H9 (cell line): ENCODE measurements at regions not wholly inside any gene's neighbourhood (a gene's known extent, or its start where the extent isn't known, plus 50 kb on each side); places are given as distances from the start of the nearest gene placed in this dataset.

Source experiments
- DNase-seq: peaks from one replicate; pipeline ENCODE4 v3.0.0-alpha.2; 2017
- H2AFZ ChIP-seq: one replicate; pipeline ENCODE4 v1.6.1; 2013; ENCODE audit warnings: mild to moderate bottlenecking, low read length, control low read depth, moderate library complexity
- H2AK5ac ChIP-seq: 2 replicates; pipeline ENCODE4 v1.6.1; 2013; ENCODE audit warnings: low read length, control low read depth, mixed read lengths; ENCODE audit not compliant: insufficient read length
- H2BK120ac ChIP-seq: one replicate; pipeline ENCODE4 v1.6.1; 2013; ENCODE audit warnings: low read depth, mild to moderate bottlenecking, low read length, control low read depth, inconsistent platforms; ENCODE audit not compliant: poor library complexity, severe bottlenecking
- H2BK12ac ChIP-seq: 2 replicates; pipeline ENCODE4 v1.6.1; 2013; ENCODE audit warnings: low read length, control low read depth, mixed read lengths, low read depth; ENCODE audit not compliant: insufficient read length
- H2BK15ac ChIP-seq: 2 replicates; pipeline ENCODE4 v1.6.1; 2013; ENCODE audit warnings: low read depth, low read length, control low read depth
- H2BK20ac ChIP-seq: one replicate; pipeline ENCODE4 v1.6.1; 2013; ENCODE audit warnings: low read depth, mild to moderate bottlenecking, low read length, control low read depth, inconsistent platforms; ENCODE audit not compliant: poor library complexity, severe bottlenecking
- H2BK5ac ChIP-seq: 2 replicates; pipeline ENCODE4 v1.6.1; 2013; ENCODE audit warnings: low read length, control low read depth, mixed read lengths; ENCODE audit not compliant: insufficient read length
- H3K14ac ChIP-seq: 2 replicates; pipeline ENCODE4 v1.6.1; 2013; ENCODE audit warnings: low read length, control low read depth; ENCODE audit not compliant: insufficient read depth
- H3K18ac ChIP-seq: 2 replicates; pipeline ENCODE4 v1.6.1; 2013; ENCODE audit warnings: low read depth, mild to moderate bottlenecking, mixed read lengths, low read length, control low read depth; ENCODE audit not compliant: insufficient read length
- H3K23ac ChIP-seq: 2 replicates; pipeline ENCODE4 v1.6.1; 2013; ENCODE audit warnings: low read length, control low read depth, mixed read lengths, low read depth; ENCODE audit not compliant: insufficient read length
- H3K23me2 ChIP-seq: 2 replicates; pipeline ENCODE4 v1.6.1; 2013; ENCODE audit warnings: low read depth, mild to moderate bottlenecking, mixed read lengths, low read length, control low read depth; ENCODE audit not compliant: insufficient read length, poor library complexity, severe bottlenecking
- H3K27ac ChIP-seq: 2 replicates; pipeline ENCODE4 v1.5.1; 2013; ENCODE audit warnings: low read length, control low read depth, mixed read lengths, low read depth; ENCODE audit not compliant: insufficient read length
- H3K27me3 ChIP-seq: 2 replicates; pipeline ENCODE4 v1.6.1; 2013; ENCODE audit warnings: low read length, control low read depth, inconsistent platforms; ENCODE audit not compliant: insufficient read depth
- H3K4ac ChIP-seq: 2 replicates; pipeline ENCODE4 v1.6.1; 2013; ENCODE audit warnings: low read depth, mild to moderate bottlenecking, control low read depth, inconsistent platforms, low read length, moderate library complexity
- H3K4me1 ChIP-seq: 2 replicates; pipeline ENCODE4 v1.6.1; 2013; ENCODE audit warnings: low read length, control low read depth, inconsistent platforms; ENCODE audit not compliant: insufficient read depth
- H3K4me2 ChIP-seq: 2 replicates; pipeline ENCODE4 v1.6.1; 2013; ENCODE audit warnings: low read length, control low read depth, mixed read lengths; ENCODE audit not compliant: insufficient read length, insufficient read depth
- H3K56ac ChIP-seq: 2 replicates; pipeline ENCODE4 v1.6.1; 2013; ENCODE audit warnings: low read depth, mild to moderate bottlenecking, mixed read lengths, low read length, control low read depth; ENCODE audit not compliant: insufficient read length
- H3K79me1 ChIP-seq: 2 replicates; pipeline ENCODE4 v1.6.1; 2013; ENCODE audit warnings: low read depth, mild to moderate bottlenecking, moderate library complexity, low read length, control low read depth, inconsistent platforms; ENCODE audit not compliant: insufficient read depth, poor library complexity, severe bottlenecking
- H3K79me2 ChIP-seq: 2 replicates; pipeline ENCODE4 v1.6.1; 2013; ENCODE audit warnings: low read length, control low read depth, inconsistent platforms; ENCODE audit not compliant: insufficient read depth
- H3K9ac ChIP-seq: 2 replicates; pipeline ENCODE4 v1.6.1; 2013; ENCODE audit warnings: low read length, control low read depth, mixed read lengths; ENCODE audit not compliant: insufficient read length; ENCODE audit errors: extremely low read depth
- H3K9me3 ChIP-seq: one replicate; pipeline ENCODE4 v1.6.1; 2013; ENCODE audit warnings: low read depth, low read length, inconsistent platforms; ENCODE audit not compliant: control insufficient read depth
- H3T11ph ChIP-seq: one replicate; pipeline ENCODE4 v1.6.1; 2013; ENCODE audit warnings: mild to moderate bottlenecking, low read length, control low read depth, inconsistent platforms
- H4K20me1 ChIP-seq: one replicate; pipeline ENCODE4 v1.6.1; 2013; ENCODE audit not compliant: control insufficient read depth, insufficient read length, insufficient read depth
- H4K5ac ChIP-seq: 2 replicates; pipeline ENCODE4 v1.6.1; 2013; ENCODE audit warnings: low read depth, mild to moderate bottlenecking, mixed read lengths, low read length, control low read depth; ENCODE audit not compliant: insufficient read length
- H4K8ac ChIP-seq: replicated peaks from 2 replicates; pipeline ENCODE4 v1.6.1; 2013; ENCODE audit warnings: low read length, control low read depth, mixed read lengths, low read depth; ENCODE audit not compliant: insufficient read length
- H4K91ac ChIP-seq: 2 replicates; pipeline ENCODE4 v1.6.1; 2013; ENCODE audit warnings: low read depth, mild to moderate bottlenecking, moderate library complexity, mixed read lengths, low read length, control low read depth; ENCODE audit not compliant: insufficient read length
- H3K27ac Mint-ChIP-seq, 3 experiments: 2 replicates in 2 of 3; 3 replicates in 1 of 3; pipeline ENCODE4 v1.8.0; 2020 to 2021; ENCODE audit warnings: mixed read lengths in 3 of 3, mild to moderate bottlenecking in 1 of 3, moderate library complexity in 1 of 3
- H3K27me3 Mint-ChIP-seq: 2 replicates; pipeline ENCODE4 v1.8.0; 2021; ENCODE audit warnings: low read depth, mild to moderate bottlenecking, moderate library complexity, mixed read lengths
- H3K36me3 Mint-ChIP-seq, 3 experiments: 2 replicates in 2 of 3; 3 replicates in 1 of 3; pipeline ENCODE4 v1.8.0; 2020 to 2021; ENCODE audit warnings: low read depth in 3 of 3, mixed read lengths in 3 of 3; ENCODE audit not compliant: insufficient read depth in 1 of 3
- H3K4me1 Mint-ChIP-seq, 2 experiments: 2 replicates each; pipeline ENCODE4 v1.8.0; 2020; ENCODE audit warnings: mixed read lengths in 2 of 2
- H3K4me3 Mint-ChIP-seq, 2 experiments: 2 replicates in 1 of 2; 3 replicates in 1 of 2; pipeline ENCODE4 v1.8.0; 2020 to 2021; ENCODE audit warnings: mild to moderate bottlenecking in 2 of 2, mixed read lengths in 2 of 2, moderate library complexity in 1 of 2
- H3K9me3 Mint-ChIP-seq, 2 experiments: 2 replicates in 1 of 2; 3 replicates in 1 of 2; pipeline ENCODE4 v1.8.0; 2020; ENCODE audit warnings: mild to moderate bottlenecking in 2 of 2, mixed read lengths in 2 of 2, moderate library complexity in 1 of 2
- WGBS: extraction: QIAGEN DNeasy Blood & Tissue Kit; methylation state at CpG from one replicate; pipeline ENCODE4 v1.1.7; 2013; ENCODE audit warnings: missing lambda C conversion rate, low lambda C conversion rate, mixed read lengths; ENCODE audit not compliant: insufficient read length; ENCODE audit errors: extremely low coverage; 5-methylcytosine and 5-hydroxymethylcytosine counted together
- TF ChIP-seq, protein P1 (sequence below): fragments of 200-600 bp; sonication (generic); conservative IDR thresholded peaks from 3 replicates; pipeline ENCODE4 v1.8.0; 2021; ENCODE audit warnings: antibody characterized with exemption, mild to moderate bottlenecking

DNA sequence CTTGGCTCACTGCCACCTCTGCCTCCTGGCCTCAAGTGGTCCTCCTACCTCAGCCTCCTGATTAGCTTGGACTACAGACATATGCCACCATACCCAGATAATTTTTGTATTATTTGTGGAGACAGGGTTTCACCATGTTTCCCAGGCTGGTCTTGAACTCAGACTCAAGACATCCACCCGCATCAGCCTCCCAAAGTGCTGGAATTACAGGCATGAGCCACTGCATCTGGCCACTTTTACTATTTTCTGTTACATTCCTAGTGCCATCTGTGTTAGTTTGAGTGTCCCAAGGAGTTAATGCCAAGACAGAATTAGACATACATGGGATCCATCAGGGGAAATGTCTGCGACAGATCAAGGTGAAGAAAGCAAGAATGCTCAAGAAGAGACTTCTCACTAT lies 288.2 kb upstream of the CTSO start:
- Histone ChIP-seq H2BK120ac (no peak overlapping the region), H2BK15ac (no peak overlapping the region), H3K23me2 (no peaks in the 10 kb centered on the region), H3K27me3 (no peaks in the 10 kb centered on the region), H2BK12ac (no peak overlapping the region), H3K79me2 (no peaks in the 10 kb centered on the region), H3K4me2 (no peak overlapping the region), H3K56ac (no peak overlapping the region), H2AFZ (no peak overlapping the region), H3T11ph (no peak overlapping the region), H3K27ac (no peak overlapping the region), H3K4me1 (no peaks in the 10 kb centered on the region; the same call in 1 of the 2 replicates), H3K9ac (no peak overlapping the region), H3K9me3 (no peaks in the 10 kb centered on the region), H3K18ac (no peak overlapping the region), H3K79me1 (no peaks in the 10 kb centered on the region), H4K5ac (no peak overlapping the region), H3K4ac (no peak overlapping the region), H4K91ac (no peak overlapping the region), H2BK5ac (no peak overlapping the region), H2AK5ac (no peak overlapping the region), H2BK20ac (no peak overlapping the region), H3K14ac (no peak overlapping the region), H4K8ac (no peak overlapping the region), H3K23ac (no peak overlapping the region), H4K20me1 (no peaks in the 10 kb centered on the region)
- no peaks in the 10 kb centered on the region for H3K36me3 Mint-ChIP-seq
- H3K27me3 Mint-ChIP-seq: no peaks in the 10 kb centered on the region
- no peak overlapping the region for H3K27ac Mint-ChIP-seq
- H3K4me3 Mint-ChIP-seq: no peak overlapping the region
- no peak for DNase-seq
- no CpG with 5 or more reads among the region's 2 CpGs for WGBS
- no peaks in the 10 kb centered on the region; a peak in 1 of 5 replicates for H3K9me3 Mint-ChIP-seq
- peaks cover 6 to 7% of the 10 kb centered on the region in 2 experiments; a peak in 3 of 4 replicates for H3K4me1 Mint-ChIP-seq
- TF ChIP-seq, protein P1, sequence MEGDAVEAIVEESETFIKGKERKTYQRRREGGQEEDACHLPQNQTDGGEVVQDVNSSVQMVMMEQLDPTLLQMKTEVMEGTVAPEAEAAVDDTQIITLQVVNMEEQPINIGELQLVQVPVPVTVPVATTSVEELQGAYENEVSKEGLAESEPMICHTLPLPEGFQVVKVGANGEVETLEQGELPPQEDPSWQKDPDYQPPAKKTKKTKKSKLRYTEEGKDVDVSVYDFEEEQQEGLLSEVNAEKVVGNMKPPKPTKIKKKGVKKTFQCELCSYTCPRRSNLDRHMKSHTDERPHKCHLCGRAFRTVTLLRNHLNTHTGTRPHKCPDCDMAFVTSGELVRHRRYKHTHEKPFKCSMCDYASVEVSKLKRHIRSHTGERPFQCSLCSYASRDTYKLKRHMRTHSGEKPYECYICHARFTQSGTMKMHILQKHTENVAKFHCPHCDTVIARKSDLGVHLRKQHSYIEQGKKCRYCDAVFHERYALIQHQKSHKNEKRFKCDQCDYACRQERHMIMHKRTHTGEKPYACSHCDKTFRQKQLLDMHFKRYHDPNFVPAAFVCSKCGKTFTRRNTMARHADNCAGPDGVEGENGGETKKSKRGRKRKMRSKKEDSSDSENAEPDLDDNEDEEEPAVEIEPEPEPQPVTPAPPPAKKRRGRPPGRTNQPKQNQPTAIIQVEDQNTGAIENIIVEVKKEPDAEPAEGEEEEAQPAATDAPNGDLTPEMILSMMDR: no peak
